H9 (cell line): ENCODE measurements at regions not wholly inside any gene's neighbourhood (a gene's known extent, or its start where the extent isn't known, plus 50 kb on each side); places are given as distances from the start of the nearest gene placed in this dataset.

Source experiments
- DNase-seq: peaks from one replicate; pipeline ENCODE4 v3.0.0-alpha.2; 2017
- H2AFZ ChIP-seq: one replicate; pipeline ENCODE4 v1.6.1; 2013; ENCODE audit warnings: mild to moderate bottlenecking, low read length, control low read depth, moderate library complexity
- H2AK5ac ChIP-seq: 2 replicates; pipeline ENCODE4 v1.6.1; 2013; ENCODE audit warnings: low read length, control low read depth, mixed read lengths; ENCODE audit not compliant: insufficient read length
- H2BK120ac ChIP-seq: one replicate; pipeline ENCODE4 v1.6.1; 2013; ENCODE audit warnings: low read depth, mild to moderate bottlenecking, low read length, control low read depth, inconsistent platforms; ENCODE audit not compliant: poor library complexity, severe bottlenecking
- H2BK12ac ChIP-seq: 2 replicates; pipeline ENCODE4 v1.6.1; 2013; ENCODE audit warnings: low read length, control low read depth, mixed read lengths, low read depth; ENCODE audit not compliant: insufficient read length
- H2BK15ac ChIP-seq: 2 replicates; pipeline ENCODE4 v1.6.1; 2013; ENCODE audit warnings: low read depth, low read length, control low read depth
- H2BK20ac ChIP-seq: one replicate; pipeline ENCODE4 v1.6.1; 2013; ENCODE audit warnings: low read depth, mild to moderate bottlenecking, low read length, control low read depth, inconsistent platforms; ENCODE audit not compliant: poor library complexity, severe bottlenecking
- H2BK5ac ChIP-seq: 2 replicates; pipeline ENCODE4 v1.6.1; 2013; ENCODE audit warnings: low read length, control low read depth, mixed read lengths; ENCODE audit not compliant: insufficient read length
- H3K14ac ChIP-seq: 2 replicates; pipeline ENCODE4 v1.6.1; 2013; ENCODE audit warnings: low read length, control low read depth; ENCODE audit not compliant: insufficient read depth
- H3K18ac ChIP-seq: 2 replicates; pipeline ENCODE4 v1.6.1; 2013; ENCODE audit warnings: low read depth, mild to moderate bottlenecking, mixed read lengths, low read length, control low read depth; ENCODE audit not compliant: insufficient read length
- H3K23ac ChIP-seq: 2 replicates; pipeline ENCODE4 v1.6.1; 2013; ENCODE audit warnings: low read length, control low read depth, mixed read lengths, low read depth; ENCODE audit not compliant: insufficient read length
- H3K23me2 ChIP-seq: 2 replicates; pipeline ENCODE4 v1.6.1; 2013; ENCODE audit warnings: low read depth, mild to moderate bottlenecking, mixed read lengths, low read length, control low read depth; ENCODE audit not compliant: insufficient read length, poor library complexity, severe bottlenecking
- H3K27ac ChIP-seq: 2 replicates; pipeline ENCODE4 v1.5.1; 2013; ENCODE audit warnings: low read length, control low read depth, mixed read lengths, low read depth; ENCODE audit not compliant: insufficient read length
- H3K27me3 ChIP-seq: 2 replicates; pipeline ENCODE4 v1.6.1; 2013; ENCODE audit warnings: low read length, control low read depth, inconsistent platforms; ENCODE audit not compliant: insufficient read depth
- H3K4ac ChIP-seq: 2 replicates; pipeline ENCODE4 v1.6.1; 2013; ENCODE audit warnings: low read depth, mild to moderate bottlenecking, control low read depth, inconsistent platforms, low read length, moderate library complexity
- H3K4me1 ChIP-seq: 2 replicates; pipeline ENCODE4 v1.6.1; 2013; ENCODE audit warnings: low read length, control low read depth, inconsistent platforms; ENCODE audit not compliant: insufficient read depth
- H3K4me2 ChIP-seq: 2 replicates; pipeline ENCODE4 v1.6.1; 2013; ENCODE audit warnings: low read length, control low read depth, mixed read lengths; ENCODE audit not compliant: insufficient read length, insufficient read depth
- H3K56ac ChIP-seq: 2 replicates; pipeline ENCODE4 v1.6.1; 2013; ENCODE audit warnings: low read depth, mild to moderate bottlenecking, mixed read lengths, low read length, control low read depth; ENCODE audit not compliant: insufficient read length
- H3K79me1 ChIP-seq: 2 replicates; pipeline ENCODE4 v1.6.1; 2013; ENCODE audit warnings: low read depth, mild to moderate bottlenecking, moderate library complexity, low read length, control low read depth, inconsistent platforms; ENCODE audit not compliant: insufficient read depth, poor library complexity, severe bottlenecking
- H3K79me2 ChIP-seq: 2 replicates; pipeline ENCODE4 v1.6.1; 2013; ENCODE audit warnings: low read length, control low read depth, inconsistent platforms; ENCODE audit not compliant: insufficient read depth
- H3K9ac ChIP-seq: 2 replicates; pipeline ENCODE4 v1.6.1; 2013; ENCODE audit warnings: low read length, control low read depth, mixed read lengths; ENCODE audit not compliant: insufficient read length; ENCODE audit errors: extremely low read depth
- H3K9me3 ChIP-seq: one replicate; pipeline ENCODE4 v1.6.1; 2013; ENCODE audit warnings: low read depth, low read length, inconsistent platforms; ENCODE audit not compliant: control insufficient read depth
- H3T11ph ChIP-seq: one replicate; pipeline ENCODE4 v1.6.1; 2013; ENCODE audit warnings: mild to moderate bottlenecking, low read length, control low read depth, inconsistent platforms
- H4K20me1 ChIP-seq: one replicate; pipeline ENCODE4 v1.6.1; 2013; ENCODE audit not compliant: control insufficient read depth, insufficient read length, insufficient read depth
- H4K5ac ChIP-seq: 2 replicates; pipeline ENCODE4 v1.6.1; 2013; ENCODE audit warnings: low read depth, mild to moderate bottlenecking, mixed read lengths, low read length, control low read depth; ENCODE audit not compliant: insufficient read length
- H4K8ac ChIP-seq: replicated peaks from 2 replicates; pipeline ENCODE4 v1.6.1; 2013; ENCODE audit warnings: low read length, control low read depth, mixed read lengths, low read depth; ENCODE audit not compliant: insufficient read length
- H4K91ac ChIP-seq: 2 replicates; pipeline ENCODE4 v1.6.1; 2013; ENCODE audit warnings: low read depth, mild to moderate bottlenecking, moderate library complexity, mixed read lengths, low read length, control low read depth; ENCODE audit not compliant: insufficient read length
- H3K27ac Mint-ChIP-seq, 3 experiments: 2 replicates in 2 of 3; 3 replicates in 1 of 3; pipeline ENCODE4 v1.8.0; 2020 to 2021; ENCODE audit warnings: mixed read lengths in 3 of 3, mild to moderate bottlenecking in 1 of 3, moderate library complexity in 1 of 3
- H3K27me3 Mint-ChIP-seq: 2 replicates; pipeline ENCODE4 v1.8.0; 2021; ENCODE audit warnings: low read depth, mild to moderate bottlenecking, moderate library complexity, mixed read lengths
- H3K36me3 Mint-ChIP-seq, 3 experiments: 2 replicates in 2 of 3; 3 replicates in 1 of 3; pipeline ENCODE4 v1.8.0; 2020 to 2021; ENCODE audit warnings: low read depth in 3 of 3, mixed read lengths in 3 of 3; ENCODE audit not compliant: insufficient read depth in 1 of 3
- H3K4me1 Mint-ChIP-seq, 2 experiments: 2 replicates each; pipeline ENCODE4 v1.8.0; 2020; ENCODE audit warnings: mixed read lengths in 2 of 2
- H3K4me3 Mint-ChIP-seq, 2 experiments: 2 replicates in 1 of 2; 3 replicates in 1 of 2; pipeline ENCODE4 v1.8.0; 2020 to 2021; ENCODE audit warnings: mild to moderate bottlenecking in 2 of 2, mixed read lengths in 2 of 2, moderate library complexity in 1 of 2
- H3K9me3 Mint-ChIP-seq, 2 experiments: 2 replicates in 1 of 2; 3 replicates in 1 of 2; pipeline ENCODE4 v1.8.0; 2020; ENCODE audit warnings: mild to moderate bottlenecking in 2 of 2, mixed read lengths in 2 of 2, moderate library complexity in 1 of 2
- CTCF ChIP-seq: fragments of 200-600 bp; sonication (generic); conservative IDR thresholded peaks from 3 replicates; pipeline ENCODE4 v1.8.0; 2021; ENCODE audit warnings: antibody characterized with exemption, mild to moderate bottlenecking
- WGBS: extraction: QIAGEN DNeasy Blood & Tissue Kit; methylation state at CpG from one replicate; pipeline ENCODE4 v1.1.7; 2013; ENCODE audit warnings: missing lambda C conversion rate, low lambda C conversion rate, mixed read lengths; ENCODE audit not compliant: insufficient read length; ENCODE audit errors: extremely low coverage; 5-methylcytosine and 5-hydroxymethylcytosine counted together

GRCh38 chr9:85200726-85201404 is 531.3 kb downstream of the NTRK2 start:
- H3T11ph ChIP-seq, result no peak overlapping the region
- H3K27me3 ChIP-seq, result no peaks in the 10 kb centered on the region
- DNase-seq, result no peak
- no peak overlapping the region for H3K23ac ChIP-seq
- TF ChIP-seq CTCF, result no peak
- no peak overlapping the region for H2BK120ac ChIP-seq
- H3K18ac ChIP-seq, result no peak overlapping the region
- no peak overlapping the region for H2AK5ac ChIP-seq
- H3K4ac ChIP-seq, result no peak overlapping the region
- peak overlapping the region in 1 of 3 experiments; percentile 65; a peak in 1 of 7 replicates for H3K27ac Mint-ChIP-seq
- no peaks in the 10 kb centered on the region for H3K27me3 Mint-ChIP-seq
- WGBS, result no CpG with 5 or more reads among the region's 3 CpGs
- no peak overlapping the region for H3K27ac ChIP-seq
- no peaks in the 10 kb centered on the region for H3K79me1 ChIP-seq
- no peak overlapping the region for H3K14ac ChIP-seq
- H2BK12ac ChIP-seq, result no peak overlapping the region
- H2AFZ ChIP-seq, result no peak overlapping the region
- no peaks in the 10 kb centered on the region for H3K9me3 Mint-ChIP-seq
- no peaks in the 10 kb centered on the region for H4K20me1 ChIP-seq
- H3K4me2 ChIP-seq, result no peak overlapping the region
- H2BK20ac ChIP-seq, result no peak overlapping the region
- no peak overlapping the region for H3K4me3 Mint-ChIP-seq
- no peaks in the 10 kb centered on the region for H3K36me3 Mint-ChIP-seq
- no peak overlapping the region for H4K8ac ChIP-seq
- H3K79me2 ChIP-seq, result no peaks in the 10 kb centered on the region
- no peak overlapping the region for H2BK5ac ChIP-seq
- no peak overlapping the region for H4K5ac ChIP-seq
- no peak overlapping the region for H2BK15ac ChIP-seq
- H3K9me3 ChIP-seq, result no peaks in the 10 kb centered on the region
- H3K56ac ChIP-seq, result no peak overlapping the region
- no peaks in the 10 kb centered on the region for H3K23me2 ChIP-seq
- H3K4me1 ChIP-seq, result no peaks in the 10 kb centered on the region
- H3K9ac ChIP-seq, result no peak overlapping the region
- H3K4me1 Mint-ChIP-seq, result peaks cover 3 to 4% of the 10 kb centered on the region in 2 experiments
- no peak overlapping the region for H4K91ac ChIP-seq
